IMR-90 (cell line): ENCODE measurements at regions not wholly inside any gene's neighbourhood (a gene's known extent, or its start where the extent isn't known, plus 50 kb on each side); places are given as distances from the start of the nearest gene placed in this dataset.

ENCODE experiments used
- BHLHE40 ChIP-seq: fragments of 150-350 bp; IDR thresholded peaks from 2 replicates; pipeline ENCODE4 v1.6.1; 2016; ENCODE audit warnings: mild to moderate bottlenecking, low read depth, low read length
- CTCF ChIP-seq: conservative IDR thresholded peaks from 2 replicates; pipeline ENCODE4 v1.5.1; 2012; ENCODE audit warnings: mild to moderate bottlenecking, low read depth, low read length, improper control_type of control experiment
- POLR2A ChIP-seq: IDR thresholded peaks from 2 replicates; pipeline ENCODE4 v1.6.1; 2012; ENCODE audit warnings: mild to moderate bottlenecking, low read depth, low read length
- RCOR1 ChIP-seq: IDR thresholded peaks from 2 replicates; pipeline ENCODE4 v1.6.1; 2012; ENCODE audit warnings: mild to moderate bottlenecking, low read length, improper control_type of control experiment; ENCODE audit not compliant: insufficient replicate concordance
- TF ChIP-seq, protein P1 (sequence below): fragments of 150-350 bp; IDR thresholded peaks from 2 replicates; pipeline ENCODE4 v1.6.1; 2017; ENCODE audit warnings: mild to moderate bottlenecking, antibody characterized with exemption, low read length, low read depth

DNA sequence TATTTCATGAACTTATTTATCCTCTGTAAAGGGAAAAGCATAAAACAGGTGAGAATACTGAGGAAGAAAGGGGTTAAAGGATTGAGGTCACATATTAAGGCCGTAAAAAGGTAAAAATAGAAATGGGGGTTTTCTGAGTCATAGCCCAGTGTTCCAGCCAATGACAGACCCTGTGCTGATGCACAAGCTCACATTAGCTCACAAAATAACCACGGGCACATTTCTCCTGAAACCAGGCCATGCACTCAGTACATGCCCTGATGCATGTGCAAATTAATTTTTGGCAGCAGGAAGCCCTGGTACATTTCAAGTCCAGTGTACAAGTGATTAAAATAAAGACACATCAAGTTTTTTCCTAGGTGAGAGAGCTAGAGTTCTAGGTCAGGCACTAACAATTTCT, 194.4 kb downstream of the TMEM200A start:
- no peak for TF ChIP-seq CTCF
- no peak for TF ChIP-seq RCOR1
- no peak for TF ChIP-seq POLR2A
- TF ChIP-seq BHLHE40, result no peak
- TF ChIP-seq, protein P1, sequence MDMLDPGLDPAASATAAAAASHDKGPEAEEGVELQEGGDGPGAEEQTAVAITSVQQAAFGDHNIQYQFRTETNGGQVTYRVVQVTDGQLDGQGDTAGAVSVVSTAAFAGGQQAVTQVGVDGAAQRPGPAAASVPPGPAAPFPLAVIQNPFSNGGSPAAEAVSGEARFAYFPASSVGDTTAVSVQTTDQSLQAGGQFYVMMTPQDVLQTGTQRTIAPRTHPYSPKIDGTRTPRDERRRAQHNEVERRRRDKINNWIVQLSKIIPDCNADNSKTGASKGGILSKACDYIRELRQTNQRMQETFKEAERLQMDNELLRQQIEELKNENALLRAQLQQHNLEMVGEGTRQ, result no peak
